ENCODE measurements at regions not wholly inside any gene's neighbourhood (a gene's known extent, or its start where the extent isn't known, plus 50 kb on each side); places are given as distances from the start of the nearest gene placed in this dataset.

DNA sequence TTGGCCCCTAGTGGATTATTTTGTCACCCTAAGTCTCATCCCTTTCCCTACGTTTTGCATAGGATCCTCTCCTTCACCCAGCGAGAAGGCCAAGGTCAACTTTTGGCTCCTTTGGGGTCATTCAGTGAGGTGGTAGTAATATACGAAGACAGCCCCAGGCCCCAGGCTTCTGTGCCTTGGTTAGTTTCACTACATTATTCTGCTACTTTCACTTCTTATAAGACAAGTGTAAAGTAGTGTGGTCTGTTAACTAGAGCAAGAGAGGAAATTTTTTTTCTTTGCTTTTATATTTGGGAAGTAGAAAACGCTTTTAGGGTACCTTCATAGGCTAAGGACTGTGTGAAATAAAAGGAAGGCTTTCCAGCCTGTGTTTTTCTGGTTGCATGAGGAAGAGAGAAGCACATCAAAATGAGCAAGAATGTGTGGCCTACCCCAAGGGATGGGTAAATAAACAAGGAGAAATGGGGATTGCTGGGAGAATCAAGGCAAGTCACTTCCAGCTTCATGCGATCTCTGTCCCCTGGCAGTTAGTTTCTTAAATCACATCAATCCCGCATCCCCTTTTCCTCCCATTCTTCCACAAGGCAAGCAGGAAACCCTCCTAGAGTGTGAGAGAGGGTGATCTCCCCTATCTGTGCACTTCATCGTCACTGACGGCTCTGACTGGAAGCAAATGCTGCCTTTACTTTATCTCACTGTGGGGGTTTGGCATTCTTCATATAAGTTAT is 677.0 kb upstream of the WWC1 start:
- no peak for TF ChIP-seq CTCF (IDR thresholded peaks at IDR 0.05; ENCODE audit: low read depth, low read length)
- TF ChIP-seq, protein P1, sequence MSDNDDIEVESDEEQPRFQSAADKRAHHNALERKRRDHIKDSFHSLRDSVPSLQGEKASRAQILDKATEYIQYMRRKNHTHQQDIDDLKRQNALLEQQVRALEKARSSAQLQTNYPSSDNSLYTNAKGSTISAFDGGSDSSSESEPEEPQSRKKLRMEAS (IDR thresholded peaks at IDR 0.05; ENCODE audit: low read depth, low read length), result no peak

All from NB4 (cell line).